Skeletal muscle satellite cell (primary cell): ENCODE measurements at regions not wholly inside any gene's neighbourhood (a gene's known extent, or its start where the extent isn't known, plus 50 kb on each side); places are given as distances from the start of the nearest gene placed in this dataset.

Experiments used
- H3K27me3 ChIP-seq: 2 replicates; pipeline ENCODE4 v1.7.0; 2013; ENCODE audit warnings: low read length; ENCODE audit not compliant: control insufficient read depth, insufficient read depth
- H3K36me3 ChIP-seq: 2 replicates; pipeline ENCODE4 v1.7.0; 2013; ENCODE audit warnings: mild to moderate bottlenecking, control low read depth, low read length; ENCODE audit not compliant: insufficient read depth
- H3K4me1 ChIP-seq: 2 replicates; pipeline ENCODE4 v1.7.0; 2013; ENCODE audit warnings: low read length; ENCODE audit not compliant: control insufficient read depth, insufficient read depth
- H3K4me2 ChIP-seq: 2 replicates; pipeline ENCODE4 v1.7.0; 2013; ENCODE audit warnings: mild to moderate bottlenecking, low read length
- H3K4me3 ChIP-seq: 2 replicates; pipeline ENCODE4 v1.7.0; 2013; ENCODE audit warnings: low read length
- H3K9ac ChIP-seq: 2 replicates; pipeline ENCODE4 v1.7.0; 2013; ENCODE audit warnings: mild to moderate bottlenecking, low read depth, low read length, moderate library complexity
- H3K9me3 ChIP-seq: replicated peaks from 2 replicates; pipeline ENCODE4 v1.7.0; 2013; ENCODE audit warnings: mild to moderate bottlenecking, control low read depth, low read length

- Histone ChIP-seq H3K36me3 (no peaks in the 10 kb centered on the region), H3K4me3 (no peak overlapping the region), H3K9ac (no peak overlapping the region), H3K4me1 (peaks cover 13% of the 10 kb centered on the region), H3K4me2 (no peak overlapping the region), H3K27me3 (no peaks in the 10 kb centered on the region), H3K9me3 (no peaks in the 10 kb centered on the region)
These were observed 227.7 kb upstream of the CD96 start for GRCh38 chr3:111314181-111314873.

- H3K4me1 ChIP-seq: peaks cover 13% of the 10 kb centered on the region
- no peaks in the 10 kb centered on the region for H3K9me3 ChIP-seq
These were observed 227.1 kb upstream of the CD96 start for GRCh38 chr3:111314898-111315297.

GRCh38 chr3:111315930-111316587, 225.9 kb upstream of the CD96 start:
- Histone ChIP-seq H3K27me3 (no peaks in the 10 kb centered on the region), H3K4me2 (no peak overlapping the region), H3K36me3 (no peaks in the 10 kb centered on the region), H3K4me1 (peaks cover 13% of the 10 kb centered on the region), H3K4me3 (no peak overlapping the region), H3K9me3 (no peaks in the 10 kb centered on the region), H3K9ac (no peak overlapping the region)

More at GRCh38 chr3:111314898-111315297, 227.1 kb upstream of the CD96 start:
- Histone ChIP-seq H3K4me2 (no peak overlapping the region), H3K9ac (no peak overlapping the region), H3K36me3 (no peaks in the 10 kb centered on the region), H3K4me3 (no peak overlapping the region), H3K27me3 (no peaks in the 10 kb centered on the region)

GRCh38 chr3:111318289-111318688, 223.7 kb upstream of the CD96 start:
- no peaks in the 10 kb centered on the region for H3K27me3 ChIP-seq
- no peak overlapping the region for H3K9ac ChIP-seq
- no peaks in the 10 kb centered on the region for H3K36me3 ChIP-seq
- no peak overlapping the region for H3K4me2 ChIP-seq
- peaks cover 18% of the 10 kb centered on the region for H3K4me1 ChIP-seq
- no peak overlapping the region for H3K4me3 ChIP-seq
- no peaks in the 10 kb centered on the region for H3K9me3 ChIP-seq

GRCh38 chr3:111319598-111319997, 222.4 kb upstream of the CD96 start:
- H3K4me2 ChIP-seq: no peak overlapping the region
- no peaks in the 10 kb centered on the region for H3K27me3 ChIP-seq
- H3K4me3 ChIP-seq: no peak overlapping the region
- no peak overlapping the region for H3K9ac ChIP-seq
- H3K4me1 ChIP-seq: peaks cover 18% of the 10 kb centered on the region
- H3K36me3 ChIP-seq: no peaks in the 10 kb centered on the region
- H3K9me3 ChIP-seq: no peaks in the 10 kb centered on the region

GRCh38 chr3:111321786-111322185, 220.2 kb upstream of the CD96 start:
- Histone ChIP-seq H3K36me3 (no peaks in the 10 kb centered on the region), H3K27me3 (no peaks in the 10 kb centered on the region), H3K4me3 (no peak overlapping the region), H3K9me3 (no peaks in the 10 kb centered on the region), H3K4me2 (no peak overlapping the region), H3K4me1 (peaks cover 5% of the 10 kb centered on the region), H3K9ac (no peak overlapping the region)

GRCh38 chr3:111323019-111323418, 219.0 kb upstream of the CD96 start:
- H3K9me3 ChIP-seq: no peaks in the 10 kb centered on the region

GRCh38 chr3:111324151-111324550, 217.8 kb upstream of the CD96 start:
- peaks cover 5% of the 10 kb centered on the region for H3K4me1 ChIP-seq
- no peak overlapping the region for H3K9ac ChIP-seq
- H3K4me2 ChIP-seq: no peak overlapping the region
- no peak overlapping the region for H3K4me3 ChIP-seq
- H3K27me3 ChIP-seq: no peaks in the 10 kb centered on the region
- no peaks in the 10 kb centered on the region for H3K9me3 ChIP-seq
- H3K36me3 ChIP-seq: no peaks in the 10 kb centered on the region

More at GRCh38 chr3:111323019-111323418, 219.0 kb upstream of the CD96 start:
- H3K4me1 ChIP-seq: peaks cover 5% of the 10 kb centered on the region
- H3K27me3 ChIP-seq: no peaks in the 10 kb centered on the region
- no peaks in the 10 kb centered on the region for H3K36me3 ChIP-seq
- H3K9ac ChIP-seq: no peak overlapping the region
- H3K4me3 ChIP-seq: no peak overlapping the region
- H3K4me2 ChIP-seq: no peak overlapping the region

- Histone ChIP-seq H3K9me3 (no peaks in the 10 kb centered on the region), H3K4me2 (no peak overlapping the region), H3K4me1 (peaks cover 5% of the 10 kb centered on the region), H3K4me3 (no peak overlapping the region), H3K9ac (no peak overlapping the region), H3K36me3 (no peaks in the 10 kb centered on the region), H3K27me3 (no peaks in the 10 kb centered on the region)
These were observed 217.4 kb upstream of the CD96 start for GRCh38 chr3:111324645-111325044.

GRCh38 chr3:111325160-111325718, 216.8 kb upstream of the CD96 start:
- H3K4me1 ChIP-seq: peaks cover 5% of the 10 kb centered on the region
- no peaks in the 10 kb centered on the region for H3K9me3 ChIP-seq
- H3K9ac ChIP-seq: no peak overlapping the region
- H3K4me2 ChIP-seq: no peak overlapping the region
- H3K4me3 ChIP-seq: no peak overlapping the region
- no peaks in the 10 kb centered on the region for H3K36me3 ChIP-seq
- H3K27me3 ChIP-seq: no peaks in the 10 kb centered on the region

- no peaks in the 10 kb centered on the region for H3K36me3 ChIP-seq
- H3K4me1 ChIP-seq: peaks cover 5% of the 10 kb centered on the region
- no peaks in the 10 kb centered on the region for H3K9me3 ChIP-seq
- H3K27me3 ChIP-seq: no peaks in the 10 kb centered on the region
- no peak overlapping the region for H3K4me2 ChIP-seq
- H3K9ac ChIP-seq: no peak overlapping the region
- H3K4me3 ChIP-seq: no peak overlapping the region
These were observed 215.6 kb upstream of the CD96 start for GRCh38 chr3:111326144-111326995.
